MCF 10A (cell line): ENCODE measurements at regions not wholly inside any gene's neighbourhood (a gene's known extent, or its start where the extent isn't known, plus 50 kb on each side); places are given as distances from the start of the nearest gene placed in this dataset.

Experiments
- BruUV-seq: library from RNA; stranded (reverse); fragments of 400-500 nt; replicated peaks from 2 replicates; lab custom pipeline; 2021; lab: Mats Ljungman, UMichigan
- CTCF ChIA-PET: fragments of 300-600 bp; sonication (Branson Sonifier 250); formaldehyde crosslinking; extraction: SDS; loops from one replicate; lab custom pipeline; 2021; ENCODE audit warnings: antibody characterized with exemption, inconsistent platforms; lab: Yijun Ruan, JAX
- POLR2A ChIA-PET: fragments of 300-600, 350-650 bp; sonication (Branson Sonifier 250); formaldehyde crosslinking; extraction: SDS; loops from one replicate; lab custom pipeline; 2020; ENCODE audit warnings: antibody characterized with exemption, inconsistent platforms; lab: Yijun Ruan, JAX
- DNase-seq: peaks from one replicate; pipeline ENCODE4 v3.0.0-alpha.2; 2018; ENCODE audit not compliant: unreplicated experiment
- H3K27ac Mint-ChIP-seq: one replicate; pipeline ENCODE4 v1.8.0; 2022; ENCODE audit warnings: mild to moderate bottlenecking, low read depth, mixed read lengths; ENCODE audit not compliant: unreplicated experiment
- H3K27me3 Mint-ChIP-seq: one replicate; pipeline ENCODE4 v1.8.0; 2022; ENCODE audit warnings: mixed read lengths; ENCODE audit not compliant: insufficient read depth, unreplicated experiment
- H3K36me3 Mint-ChIP-seq: one replicate; pipeline ENCODE4 v1.8.0; 2022; ENCODE audit warnings: mild to moderate bottlenecking, moderate library complexity, mixed read lengths; ENCODE audit not compliant: insufficient read depth, unreplicated experiment
- H3K4me1 Mint-ChIP-seq: one replicate; pipeline ENCODE4 v1.8.0; 2022; ENCODE audit warnings: mixed read lengths; ENCODE audit not compliant: insufficient read depth, unreplicated experiment
- H3K4me3 Mint-ChIP-seq: one replicate; pipeline ENCODE4 v1.8.0; 2022; ENCODE audit warnings: mild to moderate bottlenecking, moderate library complexity, mixed read lengths; ENCODE audit not compliant: unreplicated experiment
- H3K9me3 Mint-ChIP-seq: one replicate; pipeline ENCODE4 v1.8.0; 2022; ENCODE audit warnings: mixed read lengths; ENCODE audit not compliant: unreplicated experiment
- CTCF ChIP-seq: fragments of 200-600 bp; IDR thresholded peaks from one replicate; pipeline ENCODE4 v1.8.0; 2022; ENCODE audit warnings: antibody characterized with exemption, mild to moderate bottlenecking; ENCODE audit not compliant: unreplicated experiment
- intact Hi-C: fragments of 100-400 bp; cut with micrococcal nuclease; formaldehyde crosslinking; loops from 2 replicates; pipeline ENCODE4 v1.14.1; 2022

GRCh38 chr4:123943976-123944375, 547.4 kb downstream of the SPRY1 start:
- BruUV-seq, result no TSS peak
- Mint-ChIP-seq H3K4me3 (no peak overlapping the region), H3K9me3 (no peaks in the 10 kb centered on the region), H3K36me3 (no peaks in the 10 kb centered on the region), H3K4me1 (no peaks in the 10 kb centered on the region), H3K27me3 (no peaks in the 10 kb centered on the region), H3K27ac (no peak overlapping the region)
- ChIA-PET POLR2A (no interaction called here), CTCF (no interaction called here)
- TF ChIP-seq CTCF, result no peak
- no peak for DNase-seq
- intact Hi-C loops, result no loop called here

GRCh38 chr4:123945301-123945700, 548.7 kb downstream of the SPRY1 start:
- no peak for DNase-seq
- no peak overlapping the region for H3K4me3 Mint-ChIP-seq
- intact Hi-C loops, result no loop called here
- H3K27ac Mint-ChIP-seq, result no peak overlapping the region
- H3K36me3 Mint-ChIP-seq, result no peaks in the 10 kb centered on the region
- no TSS peak for BruUV-seq
- POLR2A ChIA-PET, result no interaction called here
- H3K27me3 Mint-ChIP-seq, result no peaks in the 10 kb centered on the region
- no peak for TF ChIP-seq CTCF
- no peaks in the 10 kb centered on the region for H3K4me1 Mint-ChIP-seq
- H3K9me3 Mint-ChIP-seq, result no peaks in the 10 kb centered on the region
- CTCF ChIA-PET, result interaction anchor here (1.3 kb wide), 1 partner anchor 172 kb away, joined by 4 read pairs; no protein-coding TSS in a partner anchor

- no peak for TF ChIP-seq CTCF
- H3K27me3 Mint-ChIP-seq, result no peaks in the 10 kb centered on the region
- ChIA-PET POLR2A (no interaction called here), CTCF (interaction anchor here (0.6 to 1.0 kb wide), 2 partner anchors 16 to 46 kb away, joined by 3 read pairs; no protein-coding TSS in a partner anchor)
- no peak overlapping the region for H3K4me3 Mint-ChIP-seq
- H3K4me1 Mint-ChIP-seq, result no peaks in the 10 kb centered on the region
- H3K27ac Mint-ChIP-seq, result no peak overlapping the region
- no TSS peak for BruUV-seq
- intact Hi-C loops, result no loop called here
- H3K36me3 Mint-ChIP-seq, result no peaks in the 10 kb centered on the region
- no peak for DNase-seq
- H3K9me3 Mint-ChIP-seq, result no peaks in the 10 kb centered on the region
Measured at GRCh38 chr4:123950530-123950929, 553.9 kb downstream of the SPRY1 start.

- TF ChIP-seq CTCF, result no peak
- Mint-ChIP-seq H3K4me1 (no peaks in the 10 kb centered on the region), H3K27ac (no peak overlapping the region), H3K27me3 (no peaks in the 10 kb centered on the region), H3K9me3 (no peaks in the 10 kb centered on the region), H3K36me3 (no peaks in the 10 kb centered on the region), H3K4me3 (no peak overlapping the region)
- no TSS peak for BruUV-seq
- ChIA-PET CTCF (no interaction called here), POLR2A (interaction anchor here (0.5 to 0.6 kb wide), 2 partner anchors 25 to 33 kb away, joined by 3 read pairs; no protein-coding TSS in a partner anchor)
- peak; percentile 3 for DNase-seq
- intact Hi-C loops, result no loop called here
Measured at GRCh38 chr4:123952530-123953274, 556.1 kb downstream of the SPRY1 start.
